Esophagus squamous epithelium (tissue), 5 donors: ENCODE measurements at regions not wholly inside any gene's neighbourhood (a gene's known extent, or its start where the extent isn't known, plus 50 kb on each side); places are given as distances from the start of the nearest gene placed in this dataset.

Experiments
- DNase-seq: peaks from one replicate; lab custom pipeline; 2025; lab: John Stamatoyannopoulos, UW
- H3K27ac ChIP-seq, 4 donors: fragments of 200-600 bp; sonication (generic); one replicate each; pipeline ENCODE4 v1.5.1; 2016 to 2019; ENCODE audit warnings: mild to moderate bottlenecking in 1 of 4
- H3K27me3 ChIP-seq, 4 donors: fragments of 200-600 bp; sonication (generic); 1 replicate in 3 of 4; 2 replicates in 1 of 4; pipeline versions ENCODE4 v1.5.1 to v1.6.0; 2017 to 2021; ENCODE audit warnings: antibody characterized with exemption in 1 of 4
- H3K36me3 ChIP-seq, 3 donors: fragments of 200-600 bp; sonication (generic); one replicate each; pipeline ENCODE4 v1.5.1; 2016 to 2019
- H3K4me1 ChIP-seq, 3 donors: fragments of 200-600 bp; sonication (generic); one replicate each; pipeline ENCODE4 v1.5.1; 2017 to 2019
- H3K4me3 ChIP-seq, 4 donors: fragments of 200-600 bp; sonication (generic); 1 replicate in 3 of 4; 2 replicates in 1 of 4; pipeline ENCODE4 v1.5.1; 2016 to 2019; ENCODE audit warnings: mild to moderate bottlenecking in 2 of 4, moderate library complexity in 1 of 4
- H3K9me3 ChIP-seq, 3 donors: fragments of 200-600 bp; sonication (generic); one replicate each; pipeline ENCODE4 v1.5.1; 2016 to 2019
- POLR2A ChIP-seq, 4 donors: fragments of 450-650 bp; IDR thresholded peaks; one replicate each; pipeline ENCODE4 v1.6.1; 2017; ENCODE audit warnings: antibody characterized with exemption in 4 of 4, mild to moderate bottlenecking in 4 of 4, moderate library complexity in 3 of 4
- WGBS, 2 donors: methylation state at CpG; one replicate each; pipeline ENCODE4 v1.1.5; 2018; 5-methylcytosine and 5-hydroxymethylcytosine counted together
- intact Hi-C: fragments of 100-400 bp; cut with DNase I; formaldehyde crosslinking; loops from one replicate; pipeline ENCODE4 v1.15.0; 2022
- TF ChIP-seq, protein P1 (sequence below), 6 experiments: fragments of 450-650 bp in 4 of 6; fragments of 200-600 bp in 2 of 6; sonication (generic) in 2 of 6; IDR thresholded peaks; one replicate each; pipeline ENCODE4 v1.5.1; 2016 to 2019; ENCODE audit warnings: antibody characterized with exemption in 6 of 6, mild to moderate bottlenecking in 4 of 6, moderate library complexity in 4 of 6
- donor health status: DM: yes; HTN: yes; CAD: no.

DNA sequence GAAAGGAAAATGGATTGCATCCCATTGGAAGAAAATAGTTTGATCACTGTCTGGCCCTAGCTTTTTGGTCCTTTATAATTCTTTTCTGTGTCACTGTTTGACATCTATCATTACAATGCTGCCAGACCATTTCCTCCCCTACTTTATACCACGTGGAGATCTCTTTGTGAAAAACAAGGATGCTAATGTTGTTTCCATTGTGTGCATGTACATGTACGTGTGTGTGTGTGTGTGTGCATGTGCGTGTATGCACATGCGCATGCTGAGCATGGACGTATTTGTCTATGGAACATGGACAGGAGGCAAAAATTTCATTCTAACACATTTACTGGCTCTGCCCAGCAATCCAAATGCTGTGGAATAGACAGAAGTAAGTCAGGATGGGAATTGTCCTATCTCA lies 153.1 kb upstream of the PLXNA2 start:
- no peaks in the 10 kb centered on the region for H3K4me1 ChIP-seq
- WGBS, 2 donors: 63 to 67% methylated on average over 5 of the region's 5 CpGs
- no peak overlapping the region for H3K4me3 ChIP-seq
- H3K36me3 ChIP-seq: no peaks in the 10 kb centered on the region
- no peak for DNase-seq
- no peak overlapping the region for H3K27ac ChIP-seq
- H3K9me3 ChIP-seq: no peaks in the 10 kb centered on the region
- H3K27me3 ChIP-seq: no peaks in the 10 kb centered on the region
- intact Hi-C loops: no loop called here
- no peak for TF ChIP-seq POLR2A (IDR thresholded peaks at IDR 0.05)
- TF ChIP-seq, protein P1, sequence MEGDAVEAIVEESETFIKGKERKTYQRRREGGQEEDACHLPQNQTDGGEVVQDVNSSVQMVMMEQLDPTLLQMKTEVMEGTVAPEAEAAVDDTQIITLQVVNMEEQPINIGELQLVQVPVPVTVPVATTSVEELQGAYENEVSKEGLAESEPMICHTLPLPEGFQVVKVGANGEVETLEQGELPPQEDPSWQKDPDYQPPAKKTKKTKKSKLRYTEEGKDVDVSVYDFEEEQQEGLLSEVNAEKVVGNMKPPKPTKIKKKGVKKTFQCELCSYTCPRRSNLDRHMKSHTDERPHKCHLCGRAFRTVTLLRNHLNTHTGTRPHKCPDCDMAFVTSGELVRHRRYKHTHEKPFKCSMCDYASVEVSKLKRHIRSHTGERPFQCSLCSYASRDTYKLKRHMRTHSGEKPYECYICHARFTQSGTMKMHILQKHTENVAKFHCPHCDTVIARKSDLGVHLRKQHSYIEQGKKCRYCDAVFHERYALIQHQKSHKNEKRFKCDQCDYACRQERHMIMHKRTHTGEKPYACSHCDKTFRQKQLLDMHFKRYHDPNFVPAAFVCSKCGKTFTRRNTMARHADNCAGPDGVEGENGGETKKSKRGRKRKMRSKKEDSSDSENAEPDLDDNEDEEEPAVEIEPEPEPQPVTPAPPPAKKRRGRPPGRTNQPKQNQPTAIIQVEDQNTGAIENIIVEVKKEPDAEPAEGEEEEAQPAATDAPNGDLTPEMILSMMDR (IDR thresholded peaks at IDR 0.05): no peak

DNA sequence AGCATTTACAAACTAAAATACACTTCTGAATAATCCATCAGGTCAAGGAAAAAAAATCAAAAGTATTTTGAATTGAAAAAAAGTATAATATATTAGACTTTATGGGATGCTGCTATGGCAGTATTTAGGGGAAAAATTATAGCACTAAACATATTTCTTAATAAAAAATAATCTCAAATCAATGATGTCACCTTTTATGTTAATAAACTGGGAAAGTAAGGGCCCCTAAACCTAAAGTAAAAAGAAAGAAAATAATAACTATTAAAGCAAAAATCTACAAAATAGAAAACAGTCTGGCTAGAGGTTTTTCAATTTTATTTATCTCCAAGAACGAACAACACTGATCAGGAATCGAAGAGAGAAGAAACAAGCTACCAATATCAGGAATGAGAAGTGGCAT lies 160.8 kb upstream of the PLXNA2 start:
- H3K36me3 ChIP-seq: no peaks in the 10 kb centered on the region
- no peaks in the 10 kb centered on the region for H3K4me1 ChIP-seq
- TF ChIP-seq, protein P1 (IDR thresholded peaks at IDR 0.05): no peak
- no peak for TF ChIP-seq POLR2A (IDR thresholded peaks at IDR 0.05)
- DNase-seq: no peak
- H3K4me3 ChIP-seq: no peak overlapping the region
- H3K27me3 ChIP-seq: no peaks in the 10 kb centered on the region
- no peak overlapping the region for H3K27ac ChIP-seq
- WGBS, 2 donors: 71 to 84% methylated on average over 2 of the region's 2 CpGs
- intact Hi-C loops: no loop called here
- no peaks in the 10 kb centered on the region for H3K9me3 ChIP-seq

GRCh38 chr1:208409176-208409575 lies 165.0 kb upstream of the PLXNA2 start:
- Histone ChIP-seq H3K4me3 (no peak overlapping the region), H3K27ac (no peak overlapping the region), H3K9me3 (no peaks in the 10 kb centered on the region), H3K36me3 (no peaks in the 10 kb centered on the region), H3K4me1 (no peaks in the 10 kb centered on the region), H3K27me3 (no peaks in the 10 kb centered on the region)
- intact Hi-C loops: no loop called here
- no peak for DNase-seq
- TF ChIP-seq, protein P1 (IDR thresholded peaks at IDR 0.05): no peak
- TF ChIP-seq POLR2A (IDR thresholded peaks at IDR 0.05): no peak
- 50 to 55% methylated on average over 3 of the region's 3 CpGs for WGBS, 2 donors

DNA sequence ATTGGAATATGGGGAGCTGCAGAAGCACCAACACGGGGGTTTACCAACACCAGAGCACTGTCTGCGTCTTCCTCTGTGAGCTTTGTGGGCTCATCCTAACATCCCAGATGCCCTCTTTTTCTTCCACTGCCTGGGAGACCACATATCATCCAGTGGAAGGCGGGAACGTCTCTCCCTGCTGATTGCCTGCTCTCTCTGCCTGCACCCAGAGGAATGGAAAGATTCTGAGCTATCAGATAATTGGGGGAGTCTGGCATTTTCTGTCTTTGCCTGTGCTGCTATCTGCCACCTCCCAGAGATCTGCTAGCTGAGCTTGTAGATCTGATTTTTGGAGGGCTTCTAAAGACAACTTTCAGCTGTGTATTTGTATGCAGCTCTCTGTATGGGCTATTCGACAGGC lies 166.2 kb upstream of the PLXNA2 start:
- TF ChIP-seq, protein P1 (IDR thresholded peaks at IDR 0.05): no peak
- TF ChIP-seq POLR2A (IDR thresholded peaks at IDR 0.05): no peak
- Histone ChIP-seq H3K27ac (no peak overlapping the region), H3K36me3 (no peaks in the 10 kb centered on the region)

GRCh38 chr1:208413006-208413405 lies 168.8 kb upstream of the PLXNA2 start:
- H3K27me3 ChIP-seq: no peaks in the 10 kb centered on the region
- no peaks in the 10 kb centered on the region for H3K36me3 ChIP-seq
- no peak for DNase-seq
- H3K27ac ChIP-seq: no peak overlapping the region
- H3K9me3 ChIP-seq: no peaks in the 10 kb centered on the region
- no peaks in the 10 kb centered on the region for H3K4me1 ChIP-seq
- no peak overlapping the region for H3K4me3 ChIP-seq
- no peak for TF ChIP-seq POLR2A (IDR thresholded peaks at IDR 0.05)
- TF ChIP-seq, protein P1 (IDR thresholded peaks at IDR 0.05): no peak
- 43 to 79% methylated on average over 2 of the region's 2 CpGs for WGBS, 2 donors
- intact Hi-C loops: no loop called here

More for the DNA sequence above, 166.2 kb upstream of the PLXNA2 start:
- H3K4me1 ChIP-seq: no peaks in the 10 kb centered on the region
- intact Hi-C loops: no loop called here
- DNase-seq: no peak
- no peaks in the 10 kb centered on the region for H3K27me3 ChIP-seq
- no peak overlapping the region for H3K4me3 ChIP-seq
- H3K9me3 ChIP-seq: no peaks in the 10 kb centered on the region
- WGBS, 2 donors: 70 to 92% methylated on average over 5 of the region's 5 CpGs
